BE2C (cell line): ENCODE measurements at regions not wholly inside any gene's neighbourhood (a gene's known extent, or its start where the extent isn't known, plus 50 kb on each side); places are given as distances from the start of the nearest gene placed in this dataset.

Source experiments
- DNase-seq: peaks from one replicate; pipeline ENCODE4 v3.0.0-alpha.2; 2020
- H3K27me3 ChIP-seq: fragments of 250-450 bp; sonication (Bioruptor Pico); 2 replicates; pipeline ENCODE4 v1.5.1; 2020; ENCODE audit warnings: mild to moderate bottlenecking
- H3K36me3 ChIP-seq: fragments of 250-450 bp; sonication (Bioruptor Pico); 2 replicates; pipeline ENCODE4 v1.5.1; 2020; ENCODE audit warnings: mild to moderate bottlenecking
- H3K4me1 ChIP-seq: fragments of 250-450 bp; sonication (Bioruptor Pico); 2 replicates; pipeline ENCODE4 v1.5.1; 2020
- H3K4me3 ChIP-seq: 2 replicates; pipeline ENCODE4 v1.5.1; 2011; ENCODE audit warnings: low read depth, low read length
- H3K9me3 ChIP-seq: fragments of 250-450 bp; sonication (Bioruptor Pico); 2 replicates; pipeline ENCODE4 v1.5.1; 2020
- TF ChIP-seq, protein P1 (sequence below): IDR thresholded peaks from 2 replicates; pipeline ENCODE4 v1.5.1; 2012; ENCODE audit warnings: mild to moderate bottlenecking, low read depth, low read length

DNA sequence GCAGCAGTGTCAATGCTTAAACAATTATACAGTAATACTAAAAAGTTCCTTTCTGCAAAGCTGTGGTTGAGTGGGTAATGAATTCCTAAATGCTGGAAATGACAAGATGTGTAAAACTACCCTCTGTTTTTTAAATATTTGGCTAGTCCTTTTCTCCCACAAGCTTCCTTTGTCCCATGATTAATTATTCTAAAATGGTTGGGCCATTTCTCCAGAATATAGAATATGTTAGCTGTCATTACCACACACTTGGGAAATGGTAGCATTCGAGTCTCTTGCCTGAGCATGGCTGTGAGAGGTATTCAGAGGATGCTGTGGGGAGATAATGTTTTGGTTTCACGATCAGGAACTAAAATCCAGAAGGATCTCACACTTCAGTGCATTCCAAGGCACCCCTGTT lies 1185.8 kb downstream of the UQCRFS1 start:
- TF ChIP-seq, protein P1, sequence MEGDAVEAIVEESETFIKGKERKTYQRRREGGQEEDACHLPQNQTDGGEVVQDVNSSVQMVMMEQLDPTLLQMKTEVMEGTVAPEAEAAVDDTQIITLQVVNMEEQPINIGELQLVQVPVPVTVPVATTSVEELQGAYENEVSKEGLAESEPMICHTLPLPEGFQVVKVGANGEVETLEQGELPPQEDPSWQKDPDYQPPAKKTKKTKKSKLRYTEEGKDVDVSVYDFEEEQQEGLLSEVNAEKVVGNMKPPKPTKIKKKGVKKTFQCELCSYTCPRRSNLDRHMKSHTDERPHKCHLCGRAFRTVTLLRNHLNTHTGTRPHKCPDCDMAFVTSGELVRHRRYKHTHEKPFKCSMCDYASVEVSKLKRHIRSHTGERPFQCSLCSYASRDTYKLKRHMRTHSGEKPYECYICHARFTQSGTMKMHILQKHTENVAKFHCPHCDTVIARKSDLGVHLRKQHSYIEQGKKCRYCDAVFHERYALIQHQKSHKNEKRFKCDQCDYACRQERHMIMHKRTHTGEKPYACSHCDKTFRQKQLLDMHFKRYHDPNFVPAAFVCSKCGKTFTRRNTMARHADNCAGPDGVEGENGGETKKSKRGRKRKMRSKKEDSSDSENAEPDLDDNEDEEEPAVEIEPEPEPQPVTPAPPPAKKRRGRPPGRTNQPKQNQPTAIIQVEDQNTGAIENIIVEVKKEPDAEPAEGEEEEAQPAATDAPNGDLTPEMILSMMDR, result no peak
- H3K9me3 ChIP-seq, result no peaks in the 10 kb centered on the region
- DNase-seq, result no peak
- no peaks in the 10 kb centered on the region for H3K36me3 ChIP-seq
- H3K27me3 ChIP-seq, result no peaks in the 10 kb centered on the region
- no peak overlapping the region for H3K4me3 ChIP-seq
- H3K4me1 ChIP-seq, result no peaks in the 10 kb centered on the region

DNA sequence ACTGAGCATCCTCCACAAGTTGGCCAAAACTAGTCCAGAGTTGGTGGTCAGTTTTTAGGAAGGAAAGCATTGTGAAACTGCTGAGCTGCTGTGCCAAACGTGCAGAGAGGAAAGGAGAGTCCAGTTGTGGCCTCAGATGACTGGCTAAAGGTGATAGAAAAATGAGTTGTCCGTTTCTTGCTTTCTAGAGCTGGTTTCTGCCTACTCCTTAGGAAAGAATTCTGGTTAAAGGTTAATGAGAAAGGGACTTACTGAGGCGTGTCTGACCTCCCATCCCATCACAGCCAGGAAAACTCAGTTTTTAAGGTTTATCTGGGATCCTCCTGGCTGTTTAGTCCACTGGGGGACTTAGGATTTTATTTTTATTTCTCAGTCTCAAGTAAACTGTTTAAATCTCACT lies 1186.3 kb downstream of the UQCRFS1 start:
- Histone ChIP-seq H3K9me3 (no peaks in the 10 kb centered on the region), H3K27me3 (no peaks in the 10 kb centered on the region), H3K4me1 (no peaks in the 10 kb centered on the region), H3K36me3 (no peaks in the 10 kb centered on the region), H3K4me3 (no peak overlapping the region)
- DNase-seq, result no peak
- TF ChIP-seq, protein P1, result no peak

DNA sequence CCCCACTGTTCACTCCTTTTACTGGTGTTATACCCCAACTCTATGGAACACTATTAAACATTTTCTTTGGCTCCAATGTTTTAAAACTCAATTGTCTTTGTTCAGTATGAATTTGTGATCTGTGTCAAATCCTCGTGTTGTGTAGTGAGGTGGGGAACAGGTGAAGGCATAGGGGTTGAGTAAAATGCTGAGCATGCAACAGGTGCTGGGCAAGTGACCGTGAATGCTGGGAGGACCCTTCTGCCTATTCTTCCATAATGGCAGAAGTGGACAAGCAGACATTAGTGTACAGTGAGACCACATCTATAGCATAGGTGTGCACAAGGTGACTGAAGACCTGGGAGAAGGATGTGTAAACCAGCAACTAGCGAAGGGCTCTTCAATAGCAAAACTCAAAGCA lies 1188.0 kb downstream of the UQCRFS1 start:
- H3K4me1 ChIP-seq, result no peaks in the 10 kb centered on the region
- no peaks in the 10 kb centered on the region for H3K36me3 ChIP-seq
- TF ChIP-seq, protein P1, result no peak
- no peaks in the 10 kb centered on the region for H3K9me3 ChIP-seq
- H3K27me3 ChIP-seq, result no peaks in the 10 kb centered on the region
- no peak overlapping the region for H3K4me3 ChIP-seq
- DNase-seq, result no peak

DNA sequence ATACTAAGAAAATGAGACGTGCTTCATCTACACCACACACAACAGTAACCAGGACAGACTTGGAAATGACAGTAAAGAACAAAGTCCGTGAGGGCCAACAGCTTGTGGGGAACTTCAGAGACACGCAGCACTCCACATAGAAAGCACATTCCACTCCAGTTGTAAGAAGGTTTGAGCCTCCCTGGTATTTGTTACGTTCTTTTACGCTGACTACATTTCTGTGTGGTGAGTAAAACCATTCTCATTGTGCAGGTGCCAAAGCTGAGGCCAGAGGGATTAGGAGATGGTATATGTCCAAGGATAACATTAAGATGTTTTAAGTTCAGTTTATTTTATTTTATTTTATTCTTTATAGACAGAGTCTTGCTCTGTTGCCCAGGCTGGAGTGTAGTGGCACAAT lies 1189.9 kb downstream of the UQCRFS1 start:
- DNase-seq, result no peak
- Histone ChIP-seq H3K36me3 (no peaks in the 10 kb centered on the region), H3K4me1 (no peaks in the 10 kb centered on the region), H3K4me3 (no peak overlapping the region), H3K27me3 (no peaks in the 10 kb centered on the region), H3K9me3 (no peaks in the 10 kb centered on the region)
- TF ChIP-seq, protein P1, result no peak

DNA sequence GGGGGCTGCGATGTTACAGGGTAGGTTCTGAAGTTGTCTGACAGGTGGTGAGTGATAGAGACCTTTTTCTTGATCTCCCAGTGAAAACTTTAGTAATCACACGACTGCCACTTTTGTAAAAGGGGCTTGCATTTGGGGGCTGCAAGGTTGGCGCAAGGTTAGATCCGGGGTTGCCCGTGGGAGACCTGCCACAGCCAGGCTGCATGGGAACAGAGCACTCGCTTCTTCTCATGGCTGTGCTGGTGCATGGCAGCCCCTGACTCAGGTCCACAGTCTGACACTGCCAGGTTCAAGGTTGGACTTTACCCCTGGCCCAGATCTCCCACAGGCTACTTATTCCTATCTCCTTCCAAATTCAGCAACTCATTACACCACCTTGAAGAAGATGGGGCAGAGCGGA lies 1190.4 kb downstream of the UQCRFS1 start:
- Histone ChIP-seq H3K27me3 (no peaks in the 10 kb centered on the region), H3K9me3 (no peaks in the 10 kb centered on the region), H3K4me1 (no peaks in the 10 kb centered on the region), H3K4me3 (no peak overlapping the region), H3K36me3 (no peaks in the 10 kb centered on the region)
- DNase-seq, result no peak
- TF ChIP-seq, protein P1, result no peak

DNA sequence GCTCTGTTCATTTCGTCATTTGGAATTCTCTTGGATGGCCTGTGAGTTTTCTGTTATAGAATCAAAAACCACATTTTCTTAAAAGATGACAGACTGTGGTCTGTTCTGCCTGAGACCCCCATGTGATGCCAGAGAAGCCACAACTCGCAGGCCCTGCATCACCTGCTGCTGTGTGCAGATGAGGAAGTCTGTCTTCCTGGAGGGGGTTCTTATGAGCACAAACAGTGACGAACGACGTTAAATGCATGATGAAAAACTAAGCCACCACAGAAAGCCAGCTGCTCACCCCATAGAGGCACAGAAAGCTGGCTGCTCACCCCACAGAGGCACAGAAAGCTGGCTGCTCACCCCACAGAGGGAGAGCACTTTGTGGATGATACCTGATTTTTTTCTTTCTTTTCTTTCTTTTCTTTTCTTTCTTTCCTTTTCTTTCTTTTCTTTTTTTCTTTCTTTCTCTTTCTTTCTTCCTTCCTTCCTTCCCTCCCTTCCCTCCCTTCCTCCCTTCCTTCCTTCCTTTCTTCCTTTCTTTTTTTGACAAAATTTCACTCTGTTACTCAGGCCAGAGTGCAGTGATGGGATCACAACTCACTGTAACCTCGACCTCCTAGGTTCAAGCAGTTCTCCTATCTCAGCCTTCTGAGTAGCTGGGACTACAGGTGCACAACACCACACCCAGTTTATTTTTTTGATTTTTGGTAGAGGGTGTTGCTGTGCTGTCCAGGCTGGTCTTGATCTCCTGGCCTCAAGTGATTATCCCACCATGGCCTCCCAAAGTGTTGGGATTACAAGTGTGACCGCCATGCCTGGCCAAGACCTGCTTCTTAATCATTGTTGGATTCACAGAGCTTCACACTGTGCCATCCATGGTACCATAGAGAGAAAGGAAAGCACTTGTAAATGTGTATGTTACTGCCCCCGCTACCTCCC lies 1191.4 kb downstream of the UQCRFS1 start:
- Histone ChIP-seq H3K4me1 (no peaks in the 10 kb centered on the region), H3K4me3 (no peak overlapping the region), H3K9me3 (no peaks in the 10 kb centered on the region), H3K36me3 (no peaks in the 10 kb centered on the region), H3K27me3 (no peaks in the 10 kb centered on the region)
- TF ChIP-seq, protein P1, result no peak
- DNase-seq, result no peak
